Bone marrow (tissue), 2 donors: ENCODE measurements at regions not wholly inside any gene's neighbourhood (a gene's known extent, or its start where the extent isn't known, plus 50 kb on each side); places are given as distances from the start of the nearest gene placed in this dataset.
"Not testable (repeated sequence)": the region's sequence is repeated elsewhere in the genome, so short reads cannot be mapped to it uniquely, and the experiment has no call there.

Experiments used
- DNase-seq, 2 donors: peaks; one replicate each; lab custom pipeline; 2025; lab: John Stamatoyannopoulos, UW

DNA sequence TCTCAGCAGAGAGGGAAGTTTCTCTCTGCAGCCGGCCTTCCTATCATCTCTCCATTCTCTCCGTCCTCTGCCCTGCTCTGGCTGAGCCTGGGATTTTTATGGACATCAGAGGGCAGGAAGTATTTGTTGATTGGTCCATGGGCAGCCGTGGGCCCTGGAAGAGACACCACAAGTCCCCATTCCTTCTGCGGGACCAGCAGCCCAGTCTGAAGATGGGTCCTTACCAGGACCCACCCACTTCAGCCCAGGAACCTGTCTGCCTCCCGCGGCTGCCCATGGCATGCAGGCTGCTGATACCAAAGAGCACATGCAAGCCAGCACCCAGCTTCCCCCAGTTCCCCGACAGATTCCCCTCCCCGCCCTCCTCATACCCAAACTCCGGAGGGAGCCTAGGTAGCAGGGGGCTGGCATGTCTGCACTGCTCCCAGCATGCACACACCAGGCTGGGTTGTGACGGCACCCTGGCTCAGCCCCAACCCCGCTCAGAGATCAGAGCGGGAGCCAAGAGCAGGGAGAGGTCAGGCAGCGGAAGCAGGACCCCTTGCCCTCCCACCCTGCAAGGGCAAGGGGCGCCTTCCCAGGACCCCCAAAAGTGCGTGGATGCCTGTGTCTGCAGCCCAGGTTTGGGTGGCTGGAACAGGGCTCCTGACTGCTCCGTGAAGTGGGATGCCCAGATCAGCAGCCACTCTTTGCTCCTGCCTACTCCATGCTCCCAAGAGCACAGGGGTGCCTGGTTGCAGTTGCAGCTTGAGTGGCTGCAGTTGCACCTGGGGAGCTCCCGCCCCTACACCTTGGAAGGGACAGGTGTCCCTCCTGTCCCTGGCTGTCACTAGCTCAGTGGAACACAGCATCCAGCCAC, 538.6 kb upstream of the POT1 start:
- no peak for DNase-seq

DNA sequence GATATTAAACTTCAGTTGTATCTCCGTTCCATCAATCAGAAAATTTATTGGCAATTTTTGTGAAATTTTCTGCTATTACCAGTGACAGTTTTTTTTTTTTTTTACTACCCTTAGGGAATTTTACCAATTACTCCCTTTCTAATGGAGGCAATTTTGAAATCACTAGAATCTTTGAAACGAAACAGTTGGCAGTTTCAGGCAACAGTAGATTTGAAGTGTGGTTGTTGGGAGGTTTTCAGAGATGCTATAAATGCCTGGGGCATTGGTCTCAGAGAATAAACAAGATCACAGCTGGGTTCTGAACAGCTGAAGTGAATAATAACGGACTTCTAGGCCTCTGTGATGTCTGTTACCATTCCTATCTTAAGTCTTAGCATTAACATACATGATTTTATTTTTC, 535.9 kb upstream of the POT1 start:
- no peak for DNase-seq

- no peak for DNase-seq
These were observed 533.0 kb upstream of the POT1 start for GRCh38 chr7:125462615-125463014.

GRCh38 chr7:125459038-125459437, 529.4 kb upstream of the POT1 start:
- no peak for DNase-seq

- DNase-seq, result no peak
These were observed 521.1 kb upstream of the POT1 start for GRCh38 chr7:125450749-125451148.

- DNase-seq, result no peak
These were observed 516.2 kb upstream of the POT1 start for GRCh38 chr7:125445836-125446235.

DNA sequence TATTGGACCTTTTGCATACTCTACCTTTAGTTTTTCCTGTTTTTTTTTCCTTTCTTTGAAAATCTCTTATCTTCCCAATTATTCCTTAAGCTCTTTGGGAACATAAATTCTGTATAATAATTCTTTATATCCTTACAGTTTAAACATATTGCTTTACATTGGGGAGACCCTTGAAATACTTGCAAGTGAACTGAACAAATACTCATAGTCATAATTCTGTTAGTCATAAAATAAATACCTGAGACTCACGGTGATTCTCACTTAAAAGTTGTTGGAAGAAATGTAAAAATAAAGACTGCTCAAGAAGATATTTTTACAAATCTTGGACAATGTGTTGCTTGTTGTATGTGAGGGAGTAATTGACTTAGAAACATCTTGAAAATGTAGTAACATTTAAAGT, 515.2 kb upstream of the POT1 start:
- no peak for DNase-seq

GRCh38 chr7:125436220-125436619, 506.6 kb upstream of the POT1 start:
- DNase-seq, result no peak

- DNase-seq, result no peak
These were observed 501.7 kb upstream of the POT1 start for GRCh38 chr7:125431349-125431748.

GRCh38 chr7:125430013-125430412, 500.4 kb upstream of the POT1 start:
- no peak for DNase-seq

GRCh38 chr7:125427676-125428075, 498.1 kb upstream of the POT1 start:
- no peak for DNase-seq

DNA sequence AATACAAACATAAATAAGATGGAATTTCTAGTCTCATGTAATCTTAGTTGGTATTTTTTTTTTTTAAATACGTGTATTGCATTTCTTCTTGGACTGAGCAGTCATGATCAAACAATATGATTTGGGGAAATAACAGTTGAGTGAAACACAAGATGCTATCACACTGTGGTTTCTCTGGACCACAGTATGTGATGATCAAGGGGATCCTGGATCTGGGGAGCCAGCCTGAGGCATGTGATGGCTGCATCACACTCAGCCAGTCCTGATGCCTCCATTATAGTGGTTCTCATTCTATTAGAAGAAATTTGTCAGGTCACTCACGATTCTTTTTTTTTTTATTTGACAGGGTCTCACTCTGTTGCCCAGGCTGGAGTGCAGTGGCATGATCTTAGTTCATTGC, 495.9 kb upstream of the POT1 start:
- DNase-seq, result no peak

GRCh38 chr7:125424721-125425120, 495.1 kb upstream of the POT1 start:
- DNase-seq, result no peak

GRCh38 chr7:125423458-125424155, 494.0 kb upstream of the POT1 start:
- DNase-seq, result peak in 1 of 2 donors; percentile 82

DNA sequence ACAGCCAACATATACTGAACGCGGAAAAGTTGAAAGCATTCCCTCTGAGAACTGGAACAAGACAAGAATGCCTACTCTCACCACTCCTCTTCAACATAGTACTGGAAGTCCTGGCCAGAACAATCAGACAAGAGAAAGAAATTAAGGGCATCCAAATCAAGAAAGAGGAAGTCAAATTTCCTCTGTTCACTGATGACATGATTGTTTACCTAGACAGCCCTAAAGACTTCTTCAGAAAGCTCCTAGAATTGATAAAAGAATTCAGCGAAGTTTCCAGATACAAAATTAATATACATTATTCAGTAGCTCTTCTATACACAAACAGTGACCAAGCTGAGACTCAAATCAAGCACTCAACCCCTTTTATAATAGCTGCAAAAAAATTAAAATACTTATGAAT, 491.8 kb upstream of the POT1 start:
- not testable (repeated sequence) for DNase-seq

GRCh38 chr7:125412890-125413665, 483.5 kb upstream of the POT1 start:
- peak in 1 of 2 donors; percentile 13 for DNase-seq

GRCh38 chr7:125409921-125410320, 480.3 kb upstream of the POT1 start:
- no peak for DNase-seq

GRCh38 chr7:125406111-125406510, 476.5 kb upstream of the POT1 start:
- DNase-seq, result no peak

GRCh38 chr7:125399408-125399807, 469.8 kb upstream of the POT1 start:
- no peak for DNase-seq

- DNase-seq, result peak in 1 of 2 donors; percentile 75
These were observed 467.0 kb upstream of the POT1 start for GRCh38 chr7:125396466-125397151.

GRCh38 chr7:125391921-125392320, 462.3 kb upstream of the POT1 start:
- no peak for DNase-seq

DNA sequence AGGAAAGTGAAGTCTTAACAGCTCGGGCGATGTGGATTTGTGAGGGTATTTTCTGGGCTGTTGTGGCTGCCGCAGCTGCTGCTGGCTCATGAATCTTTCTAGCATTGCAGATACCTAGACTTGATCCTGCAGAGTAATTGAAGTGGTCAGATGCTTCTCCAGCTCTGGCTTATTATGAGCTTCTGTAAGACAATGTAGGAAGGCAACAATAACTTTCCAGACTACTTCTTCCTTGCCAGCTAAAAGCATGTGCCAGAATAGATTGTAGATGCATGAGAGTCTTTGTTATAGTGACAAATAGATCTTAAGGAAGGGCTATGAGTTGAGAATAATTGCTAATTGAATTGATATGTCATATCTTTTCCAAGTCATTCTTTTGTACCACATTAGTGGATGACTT, 461.4 kb upstream of the POT1 start:
- no peak for DNase-seq
